H4 (cell line): ENCODE measurements at regions not wholly inside any gene's neighbourhood (a gene's known extent, or its start where the extent isn't known, plus 50 kb on each side); places are given as distances from the start of the nearest gene placed in this dataset.

Experiments
- DNase-seq: peaks from one replicate; pipeline ENCODE4 v3.0.0-alpha.2; 2015; ENCODE audit warnings: low spot score

- DNase-seq, result no peak
Observed at GRCh38 chr1:199854686-199855321, 172.7 kb upstream of the NR5A2 start.

DNA sequence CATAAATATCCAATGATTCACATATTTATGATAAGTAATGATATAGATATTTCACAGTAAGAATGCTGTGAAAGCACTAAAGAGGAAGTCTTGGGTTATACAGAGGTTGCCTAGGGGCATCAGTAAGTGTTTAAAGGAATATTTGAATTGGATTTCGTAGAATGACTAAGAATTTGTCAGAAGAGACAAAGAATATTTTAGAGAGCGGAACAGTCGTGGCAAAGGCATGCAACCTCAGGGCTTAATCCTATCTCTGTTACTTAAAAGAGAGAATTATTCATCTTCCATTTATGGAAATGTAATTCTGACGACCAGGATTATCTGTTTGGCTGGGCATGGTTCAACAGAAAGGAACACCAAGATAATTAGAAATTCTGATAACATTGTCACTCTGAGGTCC is 171.9 kb upstream of the NR5A2 start:
- DNase-seq, result no peak

GRCh38 chr1:199856216-199856780 is 171.2 kb upstream of the NR5A2 start:
- DNase-seq, result no peak

DNA sequence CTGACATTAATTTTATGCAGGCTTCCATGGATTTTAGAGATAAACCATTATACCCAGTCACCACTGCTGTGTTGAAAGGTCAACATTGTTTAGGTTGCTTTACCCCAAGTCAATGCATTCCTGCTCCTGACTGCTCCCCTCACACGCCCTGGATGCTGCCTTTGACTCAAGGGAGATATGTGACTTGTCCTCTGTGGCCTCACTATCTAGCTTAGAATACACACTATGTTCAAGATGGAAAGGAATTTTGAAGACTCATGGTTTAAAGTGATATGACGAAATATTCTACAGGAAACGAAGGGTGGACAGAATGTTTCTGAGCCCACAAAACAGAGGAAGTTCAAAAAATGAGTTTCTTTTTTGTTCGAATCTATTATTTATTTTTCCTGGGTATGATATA is 170.4 kb upstream of the NR5A2 start:
- no peak for DNase-seq

GRCh38 chr1:199857516-199857915 is 170.0 kb upstream of the NR5A2 start:
- DNase-seq, result no peak

DNA sequence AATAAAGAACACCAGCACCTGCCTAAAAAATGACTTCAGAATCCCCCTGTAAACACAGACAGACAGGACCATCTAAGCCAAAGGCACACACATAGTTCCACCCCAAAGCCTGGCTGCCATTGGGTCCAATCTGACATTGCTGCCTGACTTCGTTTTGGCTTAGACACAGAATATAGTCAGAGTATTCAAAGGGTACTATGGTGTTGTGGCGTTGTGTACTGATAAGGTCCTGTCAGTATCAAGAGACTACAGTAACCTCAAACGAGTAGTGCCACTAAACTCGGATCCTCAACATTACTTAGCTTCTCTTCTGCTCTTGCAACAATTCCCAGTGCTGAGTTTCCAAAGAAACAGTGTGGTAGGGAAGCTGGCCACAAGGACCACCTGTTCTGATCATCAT is 169.3 kb upstream of the NR5A2 start:
- no peak for DNase-seq

DNA sequence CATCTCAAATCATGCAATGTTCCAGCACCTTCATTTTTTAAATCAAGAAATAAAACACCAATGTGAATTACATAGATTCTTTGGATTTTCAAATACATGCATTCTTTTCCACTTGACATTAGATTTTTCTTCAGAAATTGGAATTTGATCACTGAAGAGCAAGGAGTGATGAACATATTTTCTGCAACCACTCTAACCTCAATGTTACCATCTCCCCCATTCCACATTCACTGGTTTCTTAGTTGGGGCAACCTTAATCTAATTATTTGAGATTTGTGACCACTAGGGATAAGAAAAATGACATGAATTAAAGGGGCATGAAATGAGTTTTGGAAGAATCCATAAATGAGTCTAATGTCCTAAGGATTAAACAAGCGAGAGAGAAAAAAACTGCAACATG is 168.7 kb upstream of the NR5A2 start:
- DNase-seq, result no peak

DNA sequence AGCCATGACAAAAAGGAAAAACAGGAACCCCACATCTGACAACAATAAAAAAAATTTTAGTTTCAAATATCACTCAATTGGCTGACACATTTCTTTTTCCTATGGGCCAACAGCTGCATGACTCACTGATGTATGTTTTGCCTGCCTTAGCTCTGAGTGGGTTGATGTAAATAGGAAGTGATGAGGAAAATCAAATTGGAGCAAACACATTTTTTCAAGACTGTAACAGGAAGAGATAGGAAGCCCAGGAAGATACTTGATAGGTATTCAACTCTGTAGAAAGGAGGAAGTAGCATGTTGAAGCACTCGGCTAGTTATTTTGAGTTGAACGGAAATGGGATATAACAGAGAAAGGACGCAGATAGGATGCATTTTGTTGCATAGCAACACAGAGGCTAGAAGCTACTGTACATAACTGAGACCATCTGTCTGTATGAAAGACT is 168.0 kb upstream of the NR5A2 start:
- peak; percentile 58 for DNase-seq

- DNase-seq, result no peak
Observed at GRCh38 chr1:199861020-199861795, 166.3 kb upstream of the NR5A2 start.

- no peak for DNase-seq
Observed at GRCh38 chr1:199862047-199862446, 165.5 kb upstream of the NR5A2 start.

DNA sequence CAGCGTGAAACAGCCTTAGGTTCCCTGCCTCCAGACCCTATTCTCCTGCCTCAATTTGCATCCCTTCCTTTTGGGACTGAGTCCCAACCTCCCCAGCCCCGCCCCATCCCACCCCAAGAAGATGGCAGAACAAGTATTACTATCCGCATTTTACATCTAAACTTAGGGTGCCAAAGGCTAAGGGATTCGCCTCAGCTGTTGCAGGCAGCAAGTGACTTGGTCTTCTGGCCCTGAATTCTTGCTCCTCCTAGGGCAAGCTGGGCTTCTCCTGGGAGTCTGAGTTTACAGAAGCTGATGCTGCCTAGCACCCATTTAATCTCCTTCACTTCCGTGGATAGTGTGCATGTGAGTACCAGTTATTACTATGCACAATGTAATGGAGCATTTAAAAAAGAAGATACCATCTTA is 161.3 kb upstream of the NR5A2 start:
- no peak for DNase-seq

DNA sequence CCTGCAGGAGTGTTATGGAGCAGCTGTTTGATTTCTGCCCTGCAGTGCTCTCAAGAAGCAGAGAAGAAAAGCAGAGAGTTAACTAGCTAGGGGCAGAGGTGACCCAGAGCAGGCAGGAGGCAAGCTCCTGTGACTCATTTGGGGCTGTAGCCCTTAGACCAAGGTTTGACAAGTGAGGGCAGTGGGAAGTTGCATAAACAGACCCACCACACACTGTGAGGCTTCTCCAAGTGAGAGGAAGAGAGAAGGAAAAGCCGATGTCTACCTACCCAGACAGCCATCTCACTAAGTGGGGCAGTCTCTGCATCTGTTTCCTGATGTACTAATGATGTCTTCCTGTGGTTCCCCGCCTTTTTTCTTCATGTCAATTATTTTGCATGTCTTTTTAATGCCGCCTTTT is 159.9 kb upstream of the NR5A2 start:
- DNase-seq, result no peak

- no peak for DNase-seq
Observed at GRCh38 chr1:199868777-199869176, 158.7 kb upstream of the NR5A2 start.

- no peak for DNase-seq
Observed at GRCh38 chr1:199875337-199875736, 152.2 kb upstream of the NR5A2 start.

GRCh38 chr1:199875856-199876255 is 151.7 kb upstream of the NR5A2 start:
- no peak for DNase-seq

DNA sequence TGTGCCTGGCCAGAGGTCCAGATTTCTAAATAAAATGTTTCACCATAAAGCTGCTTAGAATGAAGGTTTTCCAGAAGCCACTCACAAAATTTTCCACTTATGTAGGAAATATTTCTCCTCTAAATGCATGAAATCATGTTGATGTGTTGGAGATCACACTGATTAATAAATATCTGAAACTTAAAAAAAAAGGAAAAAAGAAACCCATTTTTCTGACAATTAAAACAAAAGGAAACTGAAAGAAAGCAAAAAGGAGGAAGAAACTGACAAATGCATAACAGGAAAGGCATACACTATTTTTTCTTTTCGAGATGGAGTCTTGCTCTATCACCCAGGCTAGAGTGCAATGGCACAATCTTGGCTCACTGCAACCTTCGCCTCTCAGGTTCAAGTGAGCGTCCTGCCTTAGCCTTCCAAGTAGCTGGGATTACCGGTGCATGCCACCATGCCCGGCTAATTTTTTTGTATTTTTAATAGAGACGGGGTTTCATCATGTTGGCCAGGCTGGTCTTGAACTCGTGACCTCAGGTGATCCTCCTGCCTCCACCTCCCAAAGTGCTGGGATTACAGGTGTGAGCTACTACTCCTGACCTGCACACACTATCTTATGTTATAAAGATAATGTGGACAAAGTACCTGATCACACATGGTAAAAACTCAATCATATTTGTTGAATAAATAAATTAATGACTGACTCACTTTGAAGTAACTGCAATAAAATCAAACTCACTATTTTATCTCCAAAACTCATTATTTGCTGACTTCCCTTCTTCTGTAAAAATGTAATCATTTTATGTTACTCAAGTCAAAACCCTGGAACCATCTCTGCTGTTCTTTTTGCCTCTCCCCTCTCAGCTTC is 149.8 kb upstream of the NR5A2 start:
- DNase-seq, result no peak

- DNase-seq, result no peak
Observed at GRCh38 chr1:199878823-199879222, 148.7 kb upstream of the NR5A2 start.

DNA sequence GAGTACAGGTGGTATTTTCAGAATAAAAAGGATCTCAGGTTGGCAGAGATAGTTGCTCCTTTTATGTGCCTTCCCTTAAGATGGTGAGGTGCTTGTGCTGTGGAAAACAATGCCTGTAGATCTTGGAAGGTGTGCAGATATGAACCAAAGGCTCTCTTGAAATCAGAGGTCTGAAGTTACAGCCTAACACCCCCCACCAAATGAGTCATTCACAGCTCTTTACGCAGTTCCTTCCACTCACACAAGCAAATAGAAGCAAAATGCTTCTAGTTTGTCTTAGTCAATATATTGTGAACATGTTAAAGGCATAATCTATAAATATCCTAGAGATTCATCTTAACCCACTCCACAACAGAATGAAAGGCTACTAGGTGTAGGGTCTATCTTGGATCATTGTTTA is 128.9 kb upstream of the NR5A2 start:
- no peak for DNase-seq

- DNase-seq, result no peak
Observed at GRCh38 chr1:199901341-199901740, 126.2 kb upstream of the NR5A2 start.

DNA sequence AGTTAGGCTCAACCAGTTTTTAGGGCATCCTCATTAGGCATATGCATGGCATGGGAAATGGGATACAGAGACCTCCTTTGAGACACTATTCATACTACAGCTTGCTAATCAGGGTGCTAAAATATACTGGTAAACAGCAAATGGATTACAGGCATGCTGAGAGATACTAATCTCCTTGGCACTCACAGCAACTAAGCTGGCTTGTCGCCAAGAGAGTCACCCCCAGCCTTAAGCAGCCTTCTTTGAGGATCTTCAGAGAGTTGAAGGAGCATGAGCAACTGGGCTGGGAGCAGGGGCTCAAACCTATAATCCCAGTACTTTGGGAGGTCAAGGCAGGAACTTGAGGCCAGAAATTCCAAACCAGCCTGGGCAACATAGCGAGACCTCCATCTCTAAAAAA is 120.1 kb upstream of the NR5A2 start:
- DNase-seq, result no peak

GRCh38 chr1:199909137-199909536 is 118.4 kb upstream of the NR5A2 start:
- DNase-seq, result no peak

GRCh38 chr1:199913318-199913717 is 114.2 kb upstream of the NR5A2 start:
- no peak for DNase-seq
